ENCODE measurements at regions not wholly inside any gene's neighbourhood (a gene's known extent, or its start where the extent isn't known, plus 50 kb on each side); places are given as distances from the start of the nearest gene placed in this dataset.

DNA sequence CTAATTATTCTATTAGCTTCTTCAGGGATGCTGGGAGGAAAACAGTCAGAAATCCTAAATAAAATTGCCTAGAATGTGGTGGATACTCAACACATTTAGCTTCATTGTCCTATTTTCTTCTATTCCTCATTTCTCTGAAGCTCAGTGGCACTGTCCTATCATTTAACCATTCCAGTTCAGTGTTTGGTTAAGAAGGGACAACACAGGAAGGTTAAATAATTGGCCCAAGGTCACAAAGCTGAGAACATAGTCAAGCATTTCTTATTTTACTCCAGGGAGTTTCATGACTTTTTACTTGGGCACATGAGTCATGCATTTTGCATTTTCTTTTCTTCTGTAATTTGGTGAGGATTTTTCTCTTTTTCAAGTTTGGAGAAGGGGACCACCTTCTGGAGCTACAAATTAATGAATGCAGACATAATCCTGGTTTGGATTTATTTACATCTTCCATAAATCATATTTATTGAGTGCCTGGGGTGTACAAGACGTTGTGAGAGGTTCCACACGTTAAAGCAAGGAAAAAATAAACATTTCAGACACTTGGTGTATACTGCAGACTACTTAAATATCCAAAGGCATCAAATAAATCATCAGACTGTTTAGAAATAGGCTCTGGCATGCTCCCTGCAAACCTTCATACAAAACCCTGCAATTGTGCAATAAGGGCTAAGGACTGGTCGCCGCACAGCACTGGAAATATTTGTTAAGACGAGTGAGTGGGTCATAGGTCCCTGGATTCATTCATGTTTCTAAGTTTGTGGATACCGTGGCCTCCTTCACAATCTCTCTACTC lies 263.9 kb downstream of the MAF start:
- Histone ChIP-seq H3K36me3 (ENCODE audit: insufficient read depth, low read length) (no peaks in the 10 kb centered on the region), H3K4me2 (ENCODE audit: low read length) (no peak overlapping the region), H3K27me3 (ENCODE audit: insufficient read depth, low read length) (no peaks in the 10 kb centered on the region), H4K20me1 (ENCODE audit: insufficient read depth, low read length) (no peaks in the 10 kb centered on the region), H3K9ac (ENCODE audit: low read length) (no peak overlapping the region), H2AFZ (ENCODE audit: low read depth, low read length) (no peak overlapping the region), H3K27ac (ENCODE audit: low read depth, low read length) (no peak overlapping the region), H3K9me3 (ENCODE audit: insufficient read depth, low read depth, low read length) (peaks cover 2% of the 10 kb centered on the region), H3K4me3 (ENCODE audit: insufficient read depth, low read depth, low read length) (no peak overlapping the region), H3K79me2 (ENCODE audit: insufficient read depth, low read length) (no peaks in the 10 kb centered on the region), H3K4me1 (ENCODE audit: insufficient read depth, low read length) (no peaks in the 10 kb centered on the region)
- Mint-ChIP-seq H3K9me3 (ENCODE audit: unreplicated experiment) (peaks cover 11% of the 10 kb centered on the region), H3K4me3 (ENCODE audit: unreplicated experiment) (no peak overlapping the region), H3K4me1 (ENCODE audit: low read depth, unreplicated experiment) (no peaks in the 10 kb centered on the region), H3K27ac (ENCODE audit: unreplicated experiment) (no peak overlapping the region), H3K36me3 (ENCODE audit: low read depth, unreplicated experiment) (no peaks in the 10 kb centered on the region), H3K27me3 (ENCODE audit: low read depth, unreplicated experiment) (peaks cover 12% of the 10 kb centered on the region)
- DNase-seq (ENCODE audit: low read depth) (no peak), FAIRE-seq (no peak)
- no peak for TF ChIP-seq EZH2 (IDR thresholded peaks at IDR 0.05; ENCODE audit: insufficient read depth, low read length)
- TF ChIP-seq, protein P1, sequence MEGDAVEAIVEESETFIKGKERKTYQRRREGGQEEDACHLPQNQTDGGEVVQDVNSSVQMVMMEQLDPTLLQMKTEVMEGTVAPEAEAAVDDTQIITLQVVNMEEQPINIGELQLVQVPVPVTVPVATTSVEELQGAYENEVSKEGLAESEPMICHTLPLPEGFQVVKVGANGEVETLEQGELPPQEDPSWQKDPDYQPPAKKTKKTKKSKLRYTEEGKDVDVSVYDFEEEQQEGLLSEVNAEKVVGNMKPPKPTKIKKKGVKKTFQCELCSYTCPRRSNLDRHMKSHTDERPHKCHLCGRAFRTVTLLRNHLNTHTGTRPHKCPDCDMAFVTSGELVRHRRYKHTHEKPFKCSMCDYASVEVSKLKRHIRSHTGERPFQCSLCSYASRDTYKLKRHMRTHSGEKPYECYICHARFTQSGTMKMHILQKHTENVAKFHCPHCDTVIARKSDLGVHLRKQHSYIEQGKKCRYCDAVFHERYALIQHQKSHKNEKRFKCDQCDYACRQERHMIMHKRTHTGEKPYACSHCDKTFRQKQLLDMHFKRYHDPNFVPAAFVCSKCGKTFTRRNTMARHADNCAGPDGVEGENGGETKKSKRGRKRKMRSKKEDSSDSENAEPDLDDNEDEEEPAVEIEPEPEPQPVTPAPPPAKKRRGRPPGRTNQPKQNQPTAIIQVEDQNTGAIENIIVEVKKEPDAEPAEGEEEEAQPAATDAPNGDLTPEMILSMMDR (IDR thresholded peaks at IDR 0.05; ENCODE audit: insufficient read depth, low read depth, low read length) = no peak

DNA sequence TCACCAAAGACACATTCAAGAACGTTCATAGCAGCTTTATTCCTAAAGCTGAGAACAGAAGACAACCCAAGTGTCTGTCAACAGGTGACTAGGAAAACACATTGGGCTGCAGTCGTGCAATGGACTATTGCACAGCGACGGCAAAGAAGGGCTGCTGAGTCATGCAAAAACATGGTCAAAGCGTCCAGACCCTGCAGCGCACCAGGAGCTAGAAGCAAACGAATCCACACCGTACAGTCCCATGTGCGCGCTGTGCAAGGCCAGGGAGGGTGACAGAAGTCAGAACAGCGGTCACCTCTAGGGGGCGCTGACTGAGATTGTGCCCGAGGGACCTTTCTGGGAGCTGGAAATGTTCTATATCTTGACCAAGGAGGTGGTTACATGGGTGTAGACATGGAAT lies 266.4 kb downstream of the MAF start:
- DNase-seq (ENCODE audit: low read depth) = no peak
- FAIRE-seq = no peak
- Histone ChIP-seq H3K79me2 (ENCODE audit: insufficient read depth, low read length) (no peaks in the 10 kb centered on the region), H3K27ac (ENCODE audit: low read depth, low read length) (no peak overlapping the region), H3K27me3 (ENCODE audit: insufficient read depth, low read length) (no peaks in the 10 kb centered on the region), H3K4me1 (ENCODE audit: insufficient read depth, low read length) (no peaks in the 10 kb centered on the region), H3K4me3 (ENCODE audit: insufficient read depth, low read depth, low read length) (no peak overlapping the region), H3K9me3 (ENCODE audit: insufficient read depth, low read depth, low read length) (peaks cover 2% of the 10 kb centered on the region), H3K36me3 (ENCODE audit: insufficient read depth, low read length) (no peaks in the 10 kb centered on the region), H2AFZ (ENCODE audit: low read depth, low read length) (no peak overlapping the region), H3K4me2 (ENCODE audit: low read length) (no peak overlapping the region), H4K20me1 (ENCODE audit: insufficient read depth, low read length) (no peaks in the 10 kb centered on the region), H3K9ac (ENCODE audit: low read length) (no peak overlapping the region)
- Mint-ChIP-seq H3K27me3 (ENCODE audit: low read depth, unreplicated experiment) (peaks cover 8% of the 10 kb centered on the region), H3K36me3 (ENCODE audit: low read depth, unreplicated experiment) (no peaks in the 10 kb centered on the region), H3K27ac (ENCODE audit: unreplicated experiment) (no peak overlapping the region), H3K9me3 (ENCODE audit: unreplicated experiment) (peaks cover 11% of the 10 kb centered on the region), H3K4me1 (ENCODE audit: low read depth, unreplicated experiment) (no peaks in the 10 kb centered on the region), H3K4me3 (ENCODE audit: unreplicated experiment) (no peak overlapping the region)
- no peak for TF ChIP-seq EZH2 (IDR thresholded peaks at IDR 0.05; ENCODE audit: insufficient read depth, low read length)
- TF ChIP-seq, protein P1 (IDR thresholded peaks at IDR 0.05; ENCODE audit: insufficient read depth, low read depth, low read length) = no peak

DNA sequence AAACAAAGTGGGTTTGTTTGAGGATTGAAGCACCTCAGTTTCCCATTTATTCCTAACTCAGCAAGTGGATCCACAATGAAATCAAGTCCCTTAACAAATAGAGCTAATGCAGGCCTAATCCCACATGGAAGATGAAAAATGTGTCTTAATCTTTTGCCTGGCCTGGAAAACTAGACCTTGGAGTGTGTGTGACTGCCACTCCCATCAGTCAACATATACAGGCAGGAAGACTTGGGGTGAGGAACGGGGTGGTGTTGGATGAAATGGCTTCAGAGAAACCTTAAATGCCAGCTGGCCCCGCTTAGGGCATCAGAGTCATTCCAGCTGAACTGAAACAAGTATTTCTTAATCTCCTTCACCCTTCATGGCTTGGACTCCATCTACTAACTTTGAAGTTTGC lies 269.5 kb downstream of the MAF start:
- no peaks in the 10 kb centered on the region for H3K4me1 Mint-ChIP-seq (ENCODE audit: low read depth, unreplicated experiment)
- Histone ChIP-seq H3K27me3 (ENCODE audit: insufficient read depth, low read length) (no peaks in the 10 kb centered on the region), H3K36me3 (ENCODE audit: insufficient read depth, low read length) (no peaks in the 10 kb centered on the region), H3K9ac (ENCODE audit: low read length) (no peak overlapping the region), H3K79me2 (ENCODE audit: insufficient read depth, low read length) (no peaks in the 10 kb centered on the region), H3K4me1 (ENCODE audit: insufficient read depth, low read length) (no peaks in the 10 kb centered on the region), H3K4me2 (ENCODE audit: low read length) (no peak overlapping the region), H4K20me1 (ENCODE audit: insufficient read depth, low read length) (no peaks in the 10 kb centered on the region), H3K4me3 (ENCODE audit: insufficient read depth, low read depth, low read length) (no peak overlapping the region), H3K27ac (ENCODE audit: low read depth, low read length) (no peak overlapping the region), H3K9me3 (ENCODE audit: insufficient read depth, low read depth, low read length) (peaks cover 2% of the 10 kb centered on the region), H2AFZ (ENCODE audit: low read depth, low read length) (no peak overlapping the region)
- H3K4me3 Mint-ChIP-seq (ENCODE audit: unreplicated experiment) = no peak overlapping the region
- no peak for DNase-seq (ENCODE audit: low read depth)
- H3K27me3 Mint-ChIP-seq (ENCODE audit: low read depth, unreplicated experiment) = peaks cover 27% of the 10 kb centered on the region
- no peak overlapping the region for H3K27ac Mint-ChIP-seq (ENCODE audit: unreplicated experiment)
- no peaks in the 10 kb centered on the region for H3K36me3 Mint-ChIP-seq (ENCODE audit: low read depth, unreplicated experiment)
- TF ChIP-seq, protein P1 (IDR thresholded peaks at IDR 0.05; ENCODE audit: insufficient read depth, low read depth, low read length) = no peak
- TF ChIP-seq EZH2 (IDR thresholded peaks at IDR 0.05; ENCODE audit: insufficient read depth, low read length) = no peak
- H3K9me3 Mint-ChIP-seq (ENCODE audit: unreplicated experiment) = peaks cover 4% of the 10 kb centered on the region
- no peak for FAIRE-seq
